GM18508 (cell line): ENCODE measurements at regions not wholly inside any gene's neighbourhood (a gene's known extent, or its start where the extent isn't known, plus 50 kb on each side); places are given as distances from the start of the nearest gene placed in this dataset.
"Not testable (repeated sequence)": the region's sequence is repeated elsewhere in the genome, so short reads cannot be mapped to it uniquely, and the experiment has no call there.

Experiments
- ATAC-seq: cut with Tn5 transposase; IDR thresholded peaks from one replicate; pipeline ENCODE4 v1.9.1; 2021; ENCODE audit warnings: moderate number of reproducible peaks; ENCODE audit not compliant: insufficient read depth, unreplicated experiment

- no peak for ATAC-seq
Observed at GRCh38 chrX:55981603-55982002, 250.6 kb upstream of the KLF8 start.

- ATAC-seq: no peak
Observed at GRCh38 chrX:55996649-55997048, 235.5 kb upstream of the KLF8 start.

GRCh38 chrX:56000174-56000573, 232.0 kb upstream of the KLF8 start:
- ATAC-seq: no peak

GRCh38 chrX:56000729-56001128, 231.4 kb upstream of the KLF8 start:
- ATAC-seq: no peak

GRCh38 chrX:56025872-56026571, 206.1 kb upstream of the KLF8 start:
- ATAC-seq: no peak

- no peak for ATAC-seq
Observed at GRCh38 chrX:56026815-56027214, 205.3 kb upstream of the KLF8 start.

- no peak for ATAC-seq
Observed at GRCh38 chrX:56029188-56029587, 203.0 kb upstream of the KLF8 start.

- no peak for ATAC-seq
Observed at GRCh38 chrX:56029691-56030090, 202.5 kb upstream of the KLF8 start.

GRCh38 chrX:56031409-56031808, 200.7 kb upstream of the KLF8 start:
- ATAC-seq: no peak

- ATAC-seq: no peak
Observed at GRCh38 chrX:56033495-56034180, 198.5 kb upstream of the KLF8 start.

- ATAC-seq: not testable (repeated sequence)
Observed at GRCh38 chrX:56052673-56053330, 179.4 kb upstream of the KLF8 start.

- ATAC-seq: no peak
Observed at GRCh38 chrX:56057325-56057724, 174.8 kb upstream of the KLF8 start.

- ATAC-seq: peak; percentile 57
Observed at GRCh38 chrX:56066016-56066415, 166.1 kb upstream of the KLF8 start.

GRCh38 chrX:56068274-56068758, 163.8 kb upstream of the KLF8 start:
- ATAC-seq: no peak

GRCh38 chrX:56069299-56069931, 162.7 kb upstream of the KLF8 start:
- no peak for ATAC-seq

- no peak for ATAC-seq
Observed at GRCh38 chrX:56089376-56089775, 142.8 kb upstream of the KLF8 start.

GRCh38 chrX:56099271-56099670, 132.9 kb upstream of the KLF8 start:
- ATAC-seq: no peak

GRCh38 chrX:56107320-56107719, 124.8 kb upstream of the KLF8 start:
- ATAC-seq: no peak

GRCh38 chrX:56113785-56114436, 118.2 kb upstream of the KLF8 start:
- ATAC-seq: no peak

GRCh38 chrX:56114437-56114787, 117.7 kb upstream of the KLF8 start:
- ATAC-seq: no peak
